OCI-LY3 (cell line): ENCODE measurements at regions not wholly inside any gene's neighbourhood (a gene's known extent, or its start where the extent isn't known, plus 50 kb on each side); places are given as distances from the start of the nearest gene placed in this dataset.

Source experiments
- H2AFZ ChIP-seq: fragments of 200-600, 300-600 bp; shearing (Covaris generic); 2 replicates; pipeline ENCODE4 v1.6.0; 2014; ENCODE audit warnings: antibody characterized with exemption, low read depth, low read length
- H3K27ac ChIP-seq: fragments of 200-600, 300-600 bp; sonication (generic); 2 replicates; pipeline ENCODE4 v1.5.1; 2014; ENCODE audit warnings: mild to moderate bottlenecking, low read length, moderate library complexity, mixed read lengths
- H3K27me3 ChIP-seq: fragments of 200-600, 300-600 bp; sonication (generic); 2 replicates; pipeline ENCODE4 v1.6.1; 2014; ENCODE audit warnings: low read depth, low read length, mixed read lengths
- H3K36me3 ChIP-seq: fragments of 200-600, 300-600 bp; sonication (generic); replicated peaks from 2 replicates; pipeline ENCODE3; 2014; ENCODE audit warnings: low read depth, low read length, mixed read lengths
- H3K4me1 ChIP-seq: fragments of 300-600, 200-600 bp; sonication (generic); 2 replicates; pipeline ENCODE4 v1.6.1; 2014; ENCODE audit warnings: low read length, mixed read lengths
- H3K4me2 ChIP-seq: fragments of 200-600, 300-600 bp; sonication (generic); 2 replicates; pipeline ENCODE4 v1.6.1; 2014; ENCODE audit warnings: low read length, mixed read lengths
- H3K4me3 ChIP-seq: fragments of 300-600, 200-600 bp; sonication (generic); 2 replicates; pipeline ENCODE4 v1.5.1; 2014; ENCODE audit warnings: antibody characterized with exemption, mild to moderate bottlenecking, low read length, moderate library complexity
- H3K79me2 ChIP-seq: fragments of 300-600, 200-600 bp; shearing (Covaris generic); 2 replicates; pipeline ENCODE4 v1.6.1; 2014; ENCODE audit warnings: mild to moderate bottlenecking, low read length, mixed read lengths
- H3K9ac ChIP-seq: fragments of 300-600, 200-600 bp; shearing (Covaris generic); 2 replicates; pipeline ENCODE4 v1.6.0; 2014; ENCODE audit warnings: mild to moderate bottlenecking, low read length, moderate library complexity
- H3K9me3 ChIP-seq: fragments of 200-600, 300-600 bp; shearing (Covaris generic); 2 replicates; pipeline ENCODE4 v1.6.1; 2014; ENCODE audit warnings: low read length, mixed read lengths; ENCODE audit not compliant: insufficient read depth
- H4K20me1 ChIP-seq: fragments of 200-600, 300-600 bp; sonication (generic); 2 replicates; pipeline ENCODE4 v1.6.1; 2016; ENCODE audit warnings: low read length, mixed read lengths; ENCODE audit not compliant: insufficient read depth
- EZH2phosphoT487 ChIP-seq: fragments of 200-600 bp; shearing (Covaris generic); IDR thresholded peaks from 2 replicates; pipeline ENCODE4 v1.6.1; 2018; ENCODE audit warnings: antibody characterized with exemption, mixed run types, low read depth
- TF ChIP-seq, protein P1 (sequence below): fragments of 200-600, 300-600 bp; sonication (generic); IDR thresholded peaks from 2 replicates; pipeline ENCODE4 v1.5.1; 2014; ENCODE audit warnings: antibody characterized with exemption, low read length, low read depth

DNA sequence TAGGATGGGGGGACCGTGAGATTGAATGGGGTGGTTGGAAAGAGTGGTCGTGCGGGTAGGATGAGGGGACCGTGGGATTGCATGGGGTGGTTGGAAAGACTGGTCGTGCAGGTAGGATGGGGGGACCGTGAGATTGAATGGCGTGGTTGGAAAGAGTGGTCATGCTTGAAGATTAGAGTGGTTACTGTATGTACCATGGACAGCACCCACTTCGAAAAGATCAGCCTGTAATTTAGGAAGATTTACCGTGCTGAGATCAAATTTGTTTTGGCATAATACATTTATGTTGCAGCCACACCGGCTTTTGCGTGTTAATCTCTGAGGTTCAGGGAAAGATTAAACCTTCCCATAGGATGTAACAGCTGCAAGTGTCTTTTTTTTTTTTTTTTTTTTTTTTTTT, 495.2 kb upstream of the ADARB2 start:
- Histone ChIP-seq H3K4me2 (no peak overlapping the region), H4K20me1 (no peaks in the 10 kb centered on the region), H3K9ac (no peak overlapping the region), H3K9me3 (no peaks in the 10 kb centered on the region), H3K79me2 (no peaks in the 10 kb centered on the region), H2AFZ (no peak overlapping the region), H3K4me3 (no peak overlapping the region), H3K4me1 (no peaks in the 10 kb centered on the region), H3K27ac (no peak overlapping the region), H3K27me3 (no peaks in the 10 kb centered on the region), H3K36me3 (no peaks in the 10 kb centered on the region)
- TF ChIP-seq EZH2phosphoT487, result no peak
- TF ChIP-seq, protein P1, sequence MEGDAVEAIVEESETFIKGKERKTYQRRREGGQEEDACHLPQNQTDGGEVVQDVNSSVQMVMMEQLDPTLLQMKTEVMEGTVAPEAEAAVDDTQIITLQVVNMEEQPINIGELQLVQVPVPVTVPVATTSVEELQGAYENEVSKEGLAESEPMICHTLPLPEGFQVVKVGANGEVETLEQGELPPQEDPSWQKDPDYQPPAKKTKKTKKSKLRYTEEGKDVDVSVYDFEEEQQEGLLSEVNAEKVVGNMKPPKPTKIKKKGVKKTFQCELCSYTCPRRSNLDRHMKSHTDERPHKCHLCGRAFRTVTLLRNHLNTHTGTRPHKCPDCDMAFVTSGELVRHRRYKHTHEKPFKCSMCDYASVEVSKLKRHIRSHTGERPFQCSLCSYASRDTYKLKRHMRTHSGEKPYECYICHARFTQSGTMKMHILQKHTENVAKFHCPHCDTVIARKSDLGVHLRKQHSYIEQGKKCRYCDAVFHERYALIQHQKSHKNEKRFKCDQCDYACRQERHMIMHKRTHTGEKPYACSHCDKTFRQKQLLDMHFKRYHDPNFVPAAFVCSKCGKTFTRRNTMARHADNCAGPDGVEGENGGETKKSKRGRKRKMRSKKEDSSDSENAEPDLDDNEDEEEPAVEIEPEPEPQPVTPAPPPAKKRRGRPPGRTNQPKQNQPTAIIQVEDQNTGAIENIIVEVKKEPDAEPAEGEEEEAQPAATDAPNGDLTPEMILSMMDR, result no peak

DNA sequence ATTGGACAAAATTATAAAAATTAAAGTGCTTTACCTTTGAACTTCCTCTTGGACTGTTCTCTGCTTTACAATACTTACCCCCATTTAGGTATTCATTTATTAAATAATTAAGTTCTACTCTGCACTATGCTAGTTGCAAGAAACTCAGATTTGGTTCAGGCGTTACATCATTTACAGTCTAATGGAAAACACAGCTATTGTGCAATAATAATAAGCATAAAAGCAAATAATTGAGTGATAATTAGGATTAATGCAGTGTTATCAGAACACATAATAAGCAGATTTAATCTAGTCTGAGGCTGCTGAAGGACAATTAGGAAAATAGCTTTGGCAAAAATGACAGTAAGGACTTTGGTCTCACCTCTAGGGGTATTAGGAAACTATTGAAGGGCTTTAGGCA, 493.2 kb upstream of the ADARB2 start:
- H3K4me2 ChIP-seq, result no peak overlapping the region
- no peaks in the 10 kb centered on the region for H3K36me3 ChIP-seq
- H3K9ac ChIP-seq, result no peak overlapping the region
- no peak overlapping the region for H3K27ac ChIP-seq
- H3K4me3 ChIP-seq, result no peak overlapping the region
- TF ChIP-seq, protein P1, result no peak
- TF ChIP-seq EZH2phosphoT487, result no peak
- no peak overlapping the region for H2AFZ ChIP-seq
- H3K79me2 ChIP-seq, result no peaks in the 10 kb centered on the region
- no peaks in the 10 kb centered on the region for H3K9me3 ChIP-seq
- no peaks in the 10 kb centered on the region for H4K20me1 ChIP-seq
- no peaks in the 10 kb centered on the region for H3K27me3 ChIP-seq
- no peaks in the 10 kb centered on the region for H3K4me1 ChIP-seq

DNA sequence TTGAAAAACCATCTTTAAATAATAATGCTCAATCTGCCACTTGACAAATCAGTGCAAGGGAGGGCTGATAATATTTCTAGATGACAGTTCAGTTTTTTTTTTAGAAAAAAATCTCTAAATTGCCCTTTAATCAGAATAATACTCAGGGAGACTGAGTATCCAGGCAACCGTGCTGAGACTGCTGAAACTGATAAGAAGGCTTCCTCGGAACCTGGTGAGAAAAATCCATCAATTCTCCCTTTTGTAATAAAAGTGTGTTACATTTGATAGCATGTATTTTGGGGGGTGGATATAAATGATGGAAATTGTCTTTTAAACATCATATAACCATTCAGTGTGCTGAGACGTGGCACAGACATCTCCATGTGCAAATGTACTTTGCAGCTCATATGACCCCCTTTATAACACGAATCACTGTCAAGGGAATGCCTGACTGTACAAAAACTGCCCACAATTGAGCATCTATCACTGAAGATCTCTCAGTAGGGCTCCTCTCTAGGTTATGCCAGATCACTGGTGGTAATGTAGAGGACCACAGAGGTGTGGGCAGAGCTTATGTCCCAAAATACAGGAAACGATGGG, 491.1 kb upstream of the ADARB2 start:
- Histone ChIP-seq H3K4me1 (no peaks in the 10 kb centered on the region), H3K9ac (no peak overlapping the region), H3K36me3 (no peaks in the 10 kb centered on the region), H3K27ac (no peak overlapping the region), H3K9me3 (no peaks in the 10 kb centered on the region), H3K27me3 (no peaks in the 10 kb centered on the region), H3K4me2 (no peak overlapping the region), H3K4me3 (no peak overlapping the region), H2AFZ (no peak overlapping the region), H3K79me2 (no peaks in the 10 kb centered on the region), H4K20me1 (no peaks in the 10 kb centered on the region)
- TF ChIP-seq, protein P1, result no peak
- TF ChIP-seq EZH2phosphoT487, result no peak

DNA sequence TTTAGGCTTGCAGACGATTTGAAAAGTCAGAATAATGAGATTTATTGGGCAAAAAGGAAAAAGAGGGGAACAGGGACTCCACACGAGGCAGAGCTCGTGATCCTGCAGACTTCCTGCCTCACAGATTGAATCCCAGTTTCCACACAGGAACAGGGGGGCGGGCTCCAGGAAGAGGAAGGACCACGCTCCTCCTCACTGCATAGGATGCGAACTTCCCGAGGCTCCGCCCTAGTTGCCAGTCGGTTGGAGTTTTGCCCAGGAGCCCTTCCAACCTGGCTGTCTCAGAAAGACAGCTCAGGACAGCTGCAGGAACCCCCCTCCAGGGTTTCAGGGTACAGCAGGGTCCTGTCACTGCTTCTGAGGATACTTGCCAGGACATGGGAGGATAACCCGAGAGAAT, 488.3 kb upstream of the ADARB2 start:
- Histone ChIP-seq H3K9ac (no peak overlapping the region), H3K79me2 (no peaks in the 10 kb centered on the region), H3K27me3 (no peaks in the 10 kb centered on the region), H2AFZ (no peak overlapping the region), H3K9me3 (no peaks in the 10 kb centered on the region), H3K36me3 (no peaks in the 10 kb centered on the region), H4K20me1 (no peaks in the 10 kb centered on the region), H3K4me1 (no peaks in the 10 kb centered on the region), H3K4me2 (no peak overlapping the region), H3K4me3 (no peak overlapping the region), H3K27ac (no peak overlapping the region)
- no peak for TF ChIP-seq EZH2phosphoT487
- TF ChIP-seq, protein P1, result no peak
